Left lung (tissue), 4 donors: ENCODE measurements at regions not wholly inside any gene's neighbourhood (a gene's known extent, or its start where the extent isn't known, plus 50 kb on each side); places are given as distances from the start of the nearest gene placed in this dataset.

Experiments used
- ATAC-seq: fragments of 200-7000 bp; cut with Tn5 transposase; one replicate; pipeline ENCODE4 v1.9.1; 2020; ENCODE audit warnings: moderate library complexity
- DNase-seq, 4 donors: peaks; one replicate each; pipeline ENCODE4 v3.0.0-alpha.2; 2013 to 2020
- H3K27ac ChIP-seq, 2 donors: fragments of 200-600 bp; sonication (generic) in 1 of 2; one replicate each; pipeline versions ENCODE4 v1.5.0 to v1.8.0; 2020 to 2021
- H3K27me3 ChIP-seq, 2 donors: fragments of 200-600 bp; sonication (generic) in 1 of 2; one replicate each; pipeline versions ENCODE4 v1.5.0 to v1.8.0; 2020 to 2021
- H3K36me3 ChIP-seq, 2 donors: fragments of 200-600 bp; sonication (generic) in 1 of 2; one replicate each; pipeline versions ENCODE4 v1.5.0 to v1.8.0; 2020 to 2021
- H3K4me1 ChIP-seq, 2 donors: fragments of 200-600 bp; one replicate each; pipeline ENCODE4 v1.8.0; 2021
- H3K4me3 ChIP-seq, 2 donors: fragments of 200-600 bp; sonication (generic) in 1 of 2; one replicate each; pipeline versions ENCODE4 v1.5.0 to v1.8.0; 2020 to 2021; ENCODE audit warnings: mild to moderate bottlenecking in 1 of 2
- H3K9me3 ChIP-seq, 2 donors: fragments of 200-600 bp; sonication (generic) in 1 of 2; one replicate each; pipeline versions ENCODE4 v1.5.0 to v1.8.0; 2020 to 2021
- intact Hi-C, 2 donors: fragments of 100-400 bp; cut with DNase I; formaldehyde crosslinking; loops; one replicate each; pipeline versions ENCODE4 v1.11.2 to v1.14.2; 2022
- TF ChIP-seq, protein P1 (sequence below), 2 donors: fragments of 200-600 bp; sonication (generic) in 1 of 2; IDR thresholded peaks; one replicate each; pipeline versions ENCODE4 v1.5.0 to v1.8.0; 2021; ENCODE audit warnings: antibody characterized with exemption in 2 of 2
- donor health status: DM: no; HTN: yes; CAD: no.
- donor health status: DM: no; HTN: no; CAD: no.

DNA sequence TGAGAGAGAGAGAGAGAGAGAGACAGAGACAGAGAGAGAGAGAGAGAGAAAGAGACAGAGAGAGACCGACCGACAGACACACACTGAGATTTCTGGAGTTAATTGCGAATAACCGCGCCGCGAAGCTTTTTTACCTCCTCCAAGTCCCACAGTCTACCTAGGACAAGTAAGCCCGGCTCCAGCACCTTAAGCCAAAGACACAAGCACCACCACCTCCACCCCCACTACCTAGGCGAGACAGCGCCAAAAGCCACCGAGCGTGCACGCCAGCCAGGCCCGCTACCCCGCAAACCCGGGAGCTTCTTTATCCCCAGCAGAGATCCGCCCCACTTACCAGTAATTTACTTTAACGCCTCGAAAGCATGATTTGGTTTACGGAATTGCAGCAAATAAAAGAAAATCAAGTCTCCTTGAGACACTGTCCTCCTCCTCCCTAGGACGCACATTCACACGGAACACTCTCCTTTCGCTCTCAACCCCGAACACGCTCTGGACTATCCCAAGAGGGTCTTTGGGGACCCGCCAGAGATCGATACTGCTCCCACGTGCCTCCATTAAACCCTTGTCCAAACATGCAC, 649.6 kb upstream of the DIPK2B start:
- intact Hi-C loops, result no loop called here
- Histone ChIP-seq H3K27me3 (peaks cover 7 to 17% of the 10 kb centered on the region in 2 donors), H3K27ac (no peak overlapping the region), H3K4me1 (no peaks in the 10 kb centered on the region), H3K9me3 (no peaks in the 10 kb centered on the region), H3K4me3 (peak overlapping the region; percentile 36 to 56), H3K36me3 (no peaks in the 10 kb centered on the region)
- TF ChIP-seq, protein P1, sequence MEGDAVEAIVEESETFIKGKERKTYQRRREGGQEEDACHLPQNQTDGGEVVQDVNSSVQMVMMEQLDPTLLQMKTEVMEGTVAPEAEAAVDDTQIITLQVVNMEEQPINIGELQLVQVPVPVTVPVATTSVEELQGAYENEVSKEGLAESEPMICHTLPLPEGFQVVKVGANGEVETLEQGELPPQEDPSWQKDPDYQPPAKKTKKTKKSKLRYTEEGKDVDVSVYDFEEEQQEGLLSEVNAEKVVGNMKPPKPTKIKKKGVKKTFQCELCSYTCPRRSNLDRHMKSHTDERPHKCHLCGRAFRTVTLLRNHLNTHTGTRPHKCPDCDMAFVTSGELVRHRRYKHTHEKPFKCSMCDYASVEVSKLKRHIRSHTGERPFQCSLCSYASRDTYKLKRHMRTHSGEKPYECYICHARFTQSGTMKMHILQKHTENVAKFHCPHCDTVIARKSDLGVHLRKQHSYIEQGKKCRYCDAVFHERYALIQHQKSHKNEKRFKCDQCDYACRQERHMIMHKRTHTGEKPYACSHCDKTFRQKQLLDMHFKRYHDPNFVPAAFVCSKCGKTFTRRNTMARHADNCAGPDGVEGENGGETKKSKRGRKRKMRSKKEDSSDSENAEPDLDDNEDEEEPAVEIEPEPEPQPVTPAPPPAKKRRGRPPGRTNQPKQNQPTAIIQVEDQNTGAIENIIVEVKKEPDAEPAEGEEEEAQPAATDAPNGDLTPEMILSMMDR (IDR thresholded peaks at IDR 0.05), result no peak
- peak in 2 of 4 donors; percentile 3 to 10 for DNase-seq
- ATAC-seq, result peak; percentile 43

- intact Hi-C loops, result no loop called here
- Histone ChIP-seq H3K4me3 (peak overlapping the region in 1 of 2 donors; percentile 56), H3K27me3 (peaks cover 7 to 17% of the 10 kb centered on the region in 2 donors), H3K27ac (no peak overlapping the region), H3K4me1 (no peaks in the 10 kb centered on the region), H3K36me3 (no peaks in the 10 kb centered on the region), H3K9me3 (no peaks in the 10 kb centered on the region)
- TF ChIP-seq, protein P1 (IDR thresholded peaks at IDR 0.05), result peak in 1 of 2 donors; percentile 22
- DNase-seq (peak in 1 of 4 donors; percentile 19), ATAC-seq (peak; percentile 67)
Measured at GRCh38 chrX:45849261-45849862, 648.7 kb upstream of the DIPK2B start.

DNA sequence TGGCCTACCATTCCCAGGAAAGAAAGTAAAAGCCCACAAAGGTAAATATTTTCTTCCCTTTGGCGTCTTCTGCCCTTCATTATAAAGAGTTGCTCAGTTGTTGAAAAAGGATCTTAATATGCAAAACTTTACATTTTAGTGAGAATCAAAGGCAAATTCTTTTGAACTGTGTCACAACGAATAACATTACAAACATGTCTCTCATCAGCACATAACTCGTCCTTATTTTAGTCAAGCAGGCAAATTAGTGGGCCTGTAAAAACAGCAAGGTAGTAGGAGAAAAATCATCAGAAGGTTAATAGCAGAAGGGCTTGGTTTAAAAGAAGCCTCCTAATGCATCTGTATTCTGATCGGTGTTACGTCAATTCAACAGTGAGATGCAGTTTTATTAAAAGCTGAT, 647.3 kb upstream of the DIPK2B start:
- no peak for DNase-seq
- H3K27me3 ChIP-seq, result peaks cover 5 to 17% of the 10 kb centered on the region in 2 donors
- TF ChIP-seq, protein P1 (IDR thresholded peaks at IDR 0.05), result no peak
- no peak for ATAC-seq
- no peaks in the 10 kb centered on the region for H3K4me1 ChIP-seq
- H3K27ac ChIP-seq, result no peak overlapping the region
- no peak overlapping the region for H3K4me3 ChIP-seq
- H3K36me3 ChIP-seq, result no peaks in the 10 kb centered on the region
- H3K9me3 ChIP-seq, result no peaks in the 10 kb centered on the region
- intact Hi-C loops, result no loop called here

GRCh38 chrX:45846328-45846727, 645.7 kb upstream of the DIPK2B start:
- Histone ChIP-seq H3K27ac (no peak overlapping the region), H3K27me3 (peaks cover 0 to 12% of the 10 kb centered on the region in 2 donors), H3K36me3 (no peaks in the 10 kb centered on the region), H3K9me3 (no peaks in the 10 kb centered on the region), H3K4me1 (no peaks in the 10 kb centered on the region), H3K4me3 (no peak overlapping the region)
- no peak for DNase-seq
- no peak for ATAC-seq
- TF ChIP-seq, protein P1 (IDR thresholded peaks at IDR 0.05), result no peak
- intact Hi-C loops, result no loop called here

GRCh38 chrX:45845142-45845541, 644.5 kb upstream of the DIPK2B start:
- no peak for DNase-seq
- intact Hi-C loops, result no loop called here
- H3K27me3 ChIP-seq, result no peaks in the 10 kb centered on the region
- no peaks in the 10 kb centered on the region for H3K36me3 ChIP-seq
- TF ChIP-seq, protein P1 (IDR thresholded peaks at IDR 0.05), result no peak
- H3K9me3 ChIP-seq, result no peaks in the 10 kb centered on the region
- no peaks in the 10 kb centered on the region for H3K4me1 ChIP-seq
- no peak for ATAC-seq
- no peak overlapping the region for H3K27ac ChIP-seq
- no peak overlapping the region for H3K4me3 ChIP-seq
